HG03039 (cell line): ENCODE measurements at regions not wholly inside any gene's neighbourhood (a gene's known extent, or its start where the extent isn't known, plus 50 kb on each side); places are given as distances from the start of the nearest gene placed in this dataset.

Experiments used
- ATAC-seq: cut with Tn5 transposase; IDR thresholded peaks from one replicate; pipeline ENCODE4 v1.9.1; 2021; ENCODE audit warnings: mild to moderate bottlenecking, moderate library complexity; ENCODE audit not compliant: unreplicated experiment

- no peak for ATAC-seq
Observed at GRCh38 chr2:120473522-120474271, 127.8 kb downstream of the INHBB start.

GRCh38 chr2:120474486-120474885 lies 128.6 kb downstream of the INHBB start:
- no peak for ATAC-seq

GRCh38 chr2:120476141-120476540 lies 130.2 kb downstream of the INHBB start:
- ATAC-seq = no peak

GRCh38 chr2:120477198-120477597 lies 131.3 kb downstream of the INHBB start:
- no peak for ATAC-seq

GRCh38 chr2:120477831-120478481 lies 132.0 kb downstream of the INHBB start:
- no peak for ATAC-seq

GRCh38 chr2:120480346-120480902 lies 134.5 kb downstream of the INHBB start:
- no peak for ATAC-seq

GRCh38 chr2:120480903-120481445 lies 135.0 kb downstream of the INHBB start:
- no peak for ATAC-seq

GRCh38 chr2:120481446-120482194 lies 135.7 kb downstream of the INHBB start:
- ATAC-seq = no peak

- no peak for ATAC-seq
Observed at GRCh38 chr2:120482334-120482733, 136.4 kb downstream of the INHBB start.

GRCh38 chr2:120483355-120483754 lies 137.4 kb downstream of the INHBB start:
- ATAC-seq = no peak

- no peak for ATAC-seq
Observed at GRCh38 chr2:120485096-120485495, 139.2 kb downstream of the INHBB start.

- ATAC-seq = no peak
Observed at GRCh38 chr2:120486441-120486840, 140.5 kb downstream of the INHBB start.

GRCh38 chr2:120486946-120487345 lies 141.0 kb downstream of the INHBB start:
- no peak for ATAC-seq

- no peak for ATAC-seq
Observed at GRCh38 chr2:120488531-120488930, 142.6 kb downstream of the INHBB start.

GRCh38 chr2:120489023-120489422 lies 143.1 kb downstream of the INHBB start:
- no peak for ATAC-seq

- ATAC-seq = no peak
Observed at GRCh38 chr2:120490091-120490798, 144.3 kb downstream of the INHBB start.

GRCh38 chr2:120491111-120491625 lies 145.2 kb downstream of the INHBB start:
- ATAC-seq = no peak

GRCh38 chr2:120493231-120493630 lies 147.3 kb downstream of the INHBB start:
- ATAC-seq = no peak

- no peak for ATAC-seq
Observed at GRCh38 chr2:120494446-120494845, 148.5 kb downstream of the INHBB start.

- no peak for ATAC-seq
Observed at GRCh38 chr2:120495586-120495985, 149.7 kb downstream of the INHBB start.
